HUDEP-2 (cell line): ENCODE measurements at regions not wholly inside any gene's neighbourhood (a gene's known extent, or its start where the extent isn't known, plus 50 kb on each side); places are given as distances from the start of the nearest gene placed in this dataset.
"Not testable (repeated sequence)": the region's sequence is repeated elsewhere in the genome, so short reads cannot be mapped to it uniquely, and the experiment has no call there.

Source experiments
- DNase-seq, 76 experiments: peaks; one replicate each; lab custom pipeline; 2025; ENCODE audit not compliant: unreplicated experiment in 76 of 76; lab: John Stamatoyannopoulos, UW

GRCh38 chr2:145394181-145394580, 874.3 kb upstream of the ZEB2 start:
- DNase-seq, result no peak

DNA sequence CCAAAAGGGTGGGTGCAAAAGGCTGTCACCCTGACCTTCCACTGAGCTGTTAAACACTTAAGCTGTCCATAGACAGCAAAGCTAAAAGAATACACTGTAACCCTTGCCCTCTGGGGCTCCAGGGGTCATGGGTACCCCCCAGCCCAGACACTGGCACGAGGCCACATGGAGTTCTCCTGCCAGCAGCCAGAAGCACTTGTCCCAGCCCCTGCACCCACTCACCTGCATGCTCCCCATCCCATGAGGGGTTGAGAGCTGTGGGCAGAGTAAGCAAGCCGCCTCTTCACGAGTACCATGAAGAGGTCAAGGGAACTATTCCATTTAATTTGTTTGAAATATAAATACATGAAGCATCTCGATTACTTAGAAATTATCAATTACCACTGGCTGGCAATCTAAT, 867.1 kb upstream of the ZEB2 start:
- no peak for DNase-seq

DNA sequence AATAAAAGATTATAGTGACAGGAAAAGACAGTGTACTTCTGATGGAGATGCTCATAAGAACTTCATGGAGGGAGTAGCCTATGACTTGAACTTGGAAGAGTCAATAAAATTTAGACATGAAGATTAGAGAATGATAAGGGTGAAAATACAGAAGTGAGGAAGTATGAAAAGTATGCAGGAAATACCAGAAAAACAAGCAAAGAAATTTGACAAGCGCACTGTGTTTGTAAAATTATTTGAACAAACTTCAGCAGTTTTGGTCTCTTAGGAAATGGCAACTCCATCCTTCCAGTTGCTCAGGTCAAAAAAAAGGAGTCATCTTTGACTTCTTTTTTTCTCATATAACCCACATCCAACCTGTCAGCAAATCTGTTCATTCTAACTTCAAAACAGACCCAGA, 864.0 kb upstream of the ZEB2 start:
- no peak for DNase-seq

DNA sequence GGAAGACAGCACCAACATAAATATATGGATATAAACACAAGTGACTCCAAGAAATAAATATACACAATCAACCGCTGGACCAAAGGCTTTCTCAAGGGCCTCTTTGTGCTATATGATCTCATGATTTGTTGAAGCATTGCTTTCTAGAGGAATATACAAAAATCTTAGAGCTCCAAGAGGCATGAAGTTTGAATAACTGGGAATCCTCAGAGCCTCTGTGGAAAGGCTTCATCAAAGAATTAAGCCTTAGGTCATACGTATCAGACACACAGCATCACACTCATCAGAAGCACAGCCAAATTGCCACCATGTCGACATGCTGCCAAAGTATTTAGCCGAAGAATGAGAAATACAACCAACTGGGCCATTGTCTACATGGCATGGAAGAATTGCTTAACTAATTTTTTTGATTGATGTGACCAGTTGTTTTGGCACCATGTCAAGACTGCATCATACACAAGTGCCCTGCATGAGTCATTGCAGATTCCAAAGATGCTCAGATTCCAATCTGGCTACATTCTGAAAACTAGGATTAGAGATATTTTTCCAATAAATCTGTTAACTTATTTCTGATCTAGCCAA, 860.6 kb upstream of the ZEB2 start:
- DNase-seq, result no peak

- DNase-seq, result no peak
Observed at GRCh38 chr2:145379934-145380333, 860.0 kb upstream of the ZEB2 start.

DNA sequence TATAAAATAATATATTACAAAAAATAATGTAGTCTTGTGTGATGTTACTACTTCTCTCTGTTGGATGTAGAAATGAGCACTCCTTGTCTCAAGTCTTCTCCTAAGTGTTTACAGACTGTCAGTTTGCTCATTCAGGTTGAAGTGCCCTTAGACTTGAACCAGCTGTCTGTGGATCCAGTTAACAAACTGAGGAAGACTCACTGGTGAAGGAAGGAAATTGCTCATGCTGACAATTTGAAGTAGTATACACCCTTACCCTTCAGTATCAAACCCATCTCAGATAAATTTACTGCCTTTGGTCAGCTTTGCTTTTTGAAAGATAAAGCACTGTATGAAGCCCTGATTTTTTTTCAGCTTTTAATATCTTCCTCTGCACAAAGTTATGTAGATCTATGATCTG, 854.2 kb upstream of the ZEB2 start:
- no peak for DNase-seq

DNA sequence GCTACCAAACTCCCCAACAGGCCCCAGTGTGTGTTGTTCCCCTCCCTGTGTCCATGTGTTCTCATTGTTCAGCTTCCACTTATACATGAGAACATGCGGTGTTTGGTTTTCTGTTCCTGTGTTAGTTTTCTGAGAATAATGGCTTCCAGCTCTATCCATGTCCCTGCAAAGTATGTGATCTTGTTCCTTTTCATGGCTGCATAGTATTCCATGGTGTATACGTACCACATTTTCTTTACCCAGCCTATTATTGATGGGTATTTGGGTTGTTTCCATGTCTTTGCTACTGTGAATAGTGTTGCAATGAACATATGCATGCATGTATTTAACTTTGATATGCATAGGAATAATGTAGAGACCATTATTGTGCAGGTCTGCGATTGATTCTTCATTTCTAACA, 847.4 kb upstream of the ZEB2 start:
- not testable (repeated sequence) for DNase-seq

GRCh38 chr2:145366341-145366740, 846.4 kb upstream of the ZEB2 start:
- no peak for DNase-seq

DNA sequence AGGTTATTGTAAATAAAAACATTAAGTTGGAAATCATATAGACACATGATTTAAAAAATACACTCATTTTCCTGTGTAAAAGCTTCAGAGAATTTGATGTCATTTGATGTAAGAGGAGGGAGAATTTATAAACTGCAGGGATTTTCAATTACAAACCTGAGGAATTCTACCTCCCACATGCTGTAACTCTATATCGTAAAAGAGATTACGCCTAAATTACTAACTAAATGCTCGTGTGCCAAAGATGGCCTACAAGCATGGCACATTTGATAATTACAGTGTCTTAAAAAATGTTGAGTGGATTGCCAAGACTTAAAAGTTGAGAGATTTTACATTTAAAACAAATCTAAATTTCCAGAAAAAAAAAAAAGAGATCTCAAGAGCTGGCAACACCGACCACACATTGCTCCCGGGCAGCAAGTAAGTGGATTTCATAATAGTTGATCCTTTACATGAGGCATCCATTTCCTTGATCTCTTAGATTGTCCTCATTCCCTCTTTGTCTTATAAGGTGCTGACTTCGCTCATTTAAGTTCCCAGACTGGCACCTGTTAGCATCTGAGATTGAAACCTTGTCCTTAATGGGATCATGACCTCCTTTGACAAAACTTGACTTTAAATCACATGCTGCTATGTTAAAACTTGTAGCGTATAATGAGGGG, 840.3 kb upstream of the ZEB2 start:
- DNase-seq, result no peak

GRCh38 chr2:145359561-145359960, 839.6 kb upstream of the ZEB2 start:
- no peak for DNase-seq

DNA sequence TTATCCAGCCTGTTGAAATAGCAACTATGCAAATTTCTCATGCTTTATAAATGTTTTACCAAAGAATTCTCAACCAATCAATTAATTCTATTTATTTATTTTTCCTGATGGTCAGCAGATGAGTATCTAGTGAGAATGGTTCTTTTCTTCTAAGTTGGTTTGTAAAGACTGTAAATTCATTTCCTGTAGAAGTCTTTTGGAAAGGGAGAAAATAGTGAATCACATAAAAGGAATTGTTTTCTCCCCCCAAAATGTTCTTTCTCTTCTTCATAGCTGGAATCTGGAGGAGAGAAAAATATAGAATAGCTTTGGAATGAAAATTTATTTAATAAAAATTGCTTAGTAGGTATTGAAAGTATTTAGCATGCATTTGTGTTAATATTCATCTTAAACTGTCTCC, 836.1 kb upstream of the ZEB2 start:
- DNase-seq, result no peak

- DNase-seq, result no peak
Observed at GRCh38 chr2:145352484-145352883, 832.6 kb upstream of the ZEB2 start.

GRCh38 chr2:145351864-145352425, 832.0 kb upstream of the ZEB2 start:
- DNase-seq, result no peak

DNA sequence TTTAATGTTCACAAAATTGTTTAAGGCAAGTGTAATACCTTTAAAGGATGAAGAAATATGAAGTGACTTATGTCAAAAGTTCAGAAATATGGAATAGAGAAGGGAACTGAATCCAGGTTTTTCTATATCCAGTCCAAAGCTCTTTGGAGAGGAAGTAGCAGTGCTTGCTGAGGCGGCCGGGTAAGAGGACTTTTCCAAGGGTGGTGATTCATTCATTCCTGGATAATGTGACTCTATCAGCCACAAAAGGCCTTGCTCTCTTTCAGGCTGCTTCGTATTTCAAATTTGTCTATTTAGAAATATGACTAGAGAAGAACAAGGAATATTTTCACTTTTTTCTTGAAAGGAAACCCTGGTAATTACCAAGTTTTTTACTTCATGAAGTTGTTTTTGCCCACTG, 830.1 kb upstream of the ZEB2 start:
- no peak for DNase-seq

DNA sequence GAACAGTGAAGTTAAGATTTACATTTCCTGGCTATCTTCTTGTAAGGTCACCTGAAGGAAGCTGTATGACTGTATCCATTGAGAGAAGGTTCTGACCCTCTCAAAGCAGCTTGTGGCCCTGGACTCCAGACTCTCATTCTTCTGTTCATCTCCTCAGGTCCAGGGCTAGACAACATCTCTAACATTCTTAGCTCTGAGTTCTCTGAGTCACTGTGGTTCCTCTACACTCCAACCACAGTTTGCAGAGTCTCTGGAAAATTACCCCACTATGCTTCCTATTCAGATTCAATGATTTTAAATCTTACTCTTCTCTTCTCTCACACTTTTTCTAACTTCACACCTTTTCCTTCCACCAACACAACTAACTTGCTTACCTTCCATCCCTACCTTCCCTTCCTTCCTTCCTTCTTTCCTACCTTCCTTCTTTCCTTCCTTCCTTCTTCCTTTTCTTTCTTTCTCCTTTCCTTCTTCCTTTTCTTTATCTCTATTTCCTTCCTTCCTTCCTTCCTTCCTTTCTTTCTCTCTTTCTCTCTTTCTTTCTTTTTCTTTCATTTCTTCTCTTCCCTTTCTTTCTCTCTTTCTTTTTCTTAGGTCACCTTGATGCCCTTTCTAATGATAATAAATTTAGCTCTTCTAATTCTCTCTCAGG, 824.3 kb upstream of the ZEB2 start:
- DNase-seq, result no peak

DNA sequence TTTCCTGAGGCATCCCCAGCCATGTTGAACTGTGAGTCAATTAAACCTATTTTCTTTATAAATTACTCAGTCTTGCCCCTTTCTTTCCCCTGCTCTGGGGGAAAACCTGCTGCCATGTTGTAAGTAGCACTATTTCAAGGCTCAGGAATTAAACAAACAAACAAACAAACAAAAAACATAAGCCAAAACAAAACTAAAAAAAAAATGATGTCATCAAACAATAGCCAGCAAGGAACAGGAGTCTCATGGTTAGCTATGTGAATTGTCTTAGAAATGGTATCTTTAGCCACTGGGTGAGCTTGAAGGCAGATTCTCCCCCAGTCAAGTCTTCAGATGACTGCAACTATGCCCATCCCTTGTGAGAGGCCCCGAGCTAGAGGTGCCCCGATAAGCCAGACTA, 823.4 kb upstream of the ZEB2 start:
- no peak for DNase-seq

DNA sequence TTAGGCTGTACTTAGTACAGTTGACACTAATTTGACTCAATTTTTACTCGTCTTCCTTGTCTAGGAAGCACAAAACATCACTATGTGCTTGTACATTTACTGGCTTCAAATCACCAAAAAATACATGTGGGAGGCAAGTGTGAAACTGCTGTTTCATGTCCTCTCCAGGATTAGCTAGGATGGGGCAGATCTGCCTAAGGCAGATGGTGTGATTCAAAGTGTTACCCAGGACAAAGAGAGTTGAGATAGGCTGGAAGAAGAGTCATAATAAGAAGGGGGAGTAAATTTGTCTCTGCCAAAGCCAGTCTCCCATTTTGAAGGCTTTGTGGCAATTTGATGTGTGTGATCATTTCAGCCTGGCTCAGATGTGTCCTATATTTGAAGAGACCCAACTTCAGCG, 821.6 kb upstream of the ZEB2 start:
- DNase-seq, result no peak

DNA sequence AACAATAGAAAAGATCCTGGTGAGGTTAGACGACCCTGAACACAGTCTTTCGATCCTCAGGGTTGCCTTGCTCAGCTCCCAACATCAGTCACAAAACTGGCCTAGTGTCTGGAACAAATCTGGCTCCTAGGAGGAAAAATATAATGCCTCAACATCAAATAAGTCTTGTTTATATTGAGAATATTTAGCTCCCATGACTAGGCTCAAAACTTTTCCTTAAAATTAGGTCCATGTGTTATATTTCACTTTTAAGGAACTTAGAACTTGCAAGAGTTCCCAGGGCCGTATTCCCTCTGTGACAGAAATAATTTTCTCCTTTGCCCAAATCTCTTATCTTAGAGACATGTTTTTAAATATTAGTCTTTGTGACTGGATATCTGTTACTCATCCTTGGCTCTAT, 819.7 kb upstream of the ZEB2 start:
- DNase-seq, result no peak

- no peak for DNase-seq
Observed at GRCh38 chr2:145332210-145332898, 812.4 kb upstream of the ZEB2 start.

DNA sequence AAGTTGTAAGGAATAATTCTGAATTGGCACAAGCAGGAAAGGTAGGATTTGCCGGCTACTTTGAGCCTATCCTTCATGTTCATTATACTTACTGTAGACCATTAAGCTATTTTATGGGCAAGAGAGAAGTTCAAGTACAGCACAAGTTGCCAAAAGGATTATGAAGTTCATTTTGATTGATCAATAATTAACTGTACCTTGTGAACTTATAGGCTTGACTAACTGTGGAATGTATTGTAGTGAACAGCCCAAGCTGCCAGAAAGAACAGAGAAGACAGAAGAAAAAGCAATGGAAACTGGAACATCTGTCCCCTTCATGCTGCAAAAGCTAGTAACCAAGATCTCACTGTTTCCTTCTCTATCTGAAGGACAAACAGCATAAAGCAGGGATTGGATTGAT, 810.1 kb upstream of the ZEB2 start:
- DNase-seq, result no peak

- no peak for DNase-seq
Observed at GRCh38 chr2:145325485-145325884, 805.6 kb upstream of the ZEB2 start.

DNA sequence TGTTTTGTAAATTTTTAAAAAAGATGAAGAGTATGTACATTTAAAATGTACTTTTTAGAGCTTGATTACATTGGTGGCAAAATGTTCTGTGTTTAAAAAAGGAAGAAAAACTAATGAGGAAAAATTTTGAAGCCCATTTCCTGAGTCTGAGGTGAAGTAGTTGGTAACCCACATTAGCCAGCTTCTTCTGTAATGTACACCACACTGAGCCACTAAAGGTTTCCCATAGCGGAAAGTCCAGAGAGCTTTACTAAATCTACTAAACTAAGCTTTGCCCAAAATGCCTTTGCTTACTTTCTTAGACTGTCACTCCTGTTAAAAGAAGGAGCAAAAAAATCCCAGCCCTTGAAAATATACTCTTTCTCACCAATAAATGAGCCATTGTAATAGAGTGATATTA, 804.8 kb upstream of the ZEB2 start:
- no peak for DNase-seq
